GM12864 (cell line): ENCODE measurements at regions not wholly inside any gene's neighbourhood (a gene's known extent, or its start where the extent isn't known, plus 50 kb on each side); places are given as distances from the start of the nearest gene placed in this dataset.

Experiments used
- DNase-seq: peaks from one replicate; pipeline ENCODE4 v3.0.0-alpha.2; 2011; ENCODE audit warnings: low read depth
- H3K4me3 ChIP-seq: 2 replicates; pipeline ENCODE4 v1.5.1; 2011; ENCODE audit warnings: mild to moderate bottlenecking, low read depth, low read length, control low read depth
- TF ChIP-seq, protein P1 (sequence below): IDR thresholded peaks from 2 replicates; pipeline ENCODE4 v1.5.1; 2011; ENCODE audit warnings: low read depth, mild to moderate bottlenecking, moderate library complexity, low read length, control low read depth, inconsistent platforms; ENCODE audit errors: missing control alignments

DNA sequence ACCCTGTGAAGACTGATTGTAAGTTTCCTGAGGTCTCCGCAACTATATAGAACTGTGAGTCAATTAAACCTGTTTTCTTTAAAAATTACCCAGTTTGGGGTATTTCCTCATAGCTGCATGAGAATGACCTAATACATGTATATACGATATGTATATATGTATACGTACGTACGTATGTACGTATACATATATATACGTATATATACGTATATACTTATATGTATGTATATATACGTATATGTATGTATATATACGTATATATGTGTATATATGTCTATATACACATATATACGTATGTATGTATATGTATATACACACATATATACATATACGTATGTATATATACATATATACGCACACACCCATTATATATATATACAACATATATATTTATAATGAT lies 1153.0 kb upstream of the CDH18 start:
- DNase-seq = no peak
- TF ChIP-seq, protein P1, sequence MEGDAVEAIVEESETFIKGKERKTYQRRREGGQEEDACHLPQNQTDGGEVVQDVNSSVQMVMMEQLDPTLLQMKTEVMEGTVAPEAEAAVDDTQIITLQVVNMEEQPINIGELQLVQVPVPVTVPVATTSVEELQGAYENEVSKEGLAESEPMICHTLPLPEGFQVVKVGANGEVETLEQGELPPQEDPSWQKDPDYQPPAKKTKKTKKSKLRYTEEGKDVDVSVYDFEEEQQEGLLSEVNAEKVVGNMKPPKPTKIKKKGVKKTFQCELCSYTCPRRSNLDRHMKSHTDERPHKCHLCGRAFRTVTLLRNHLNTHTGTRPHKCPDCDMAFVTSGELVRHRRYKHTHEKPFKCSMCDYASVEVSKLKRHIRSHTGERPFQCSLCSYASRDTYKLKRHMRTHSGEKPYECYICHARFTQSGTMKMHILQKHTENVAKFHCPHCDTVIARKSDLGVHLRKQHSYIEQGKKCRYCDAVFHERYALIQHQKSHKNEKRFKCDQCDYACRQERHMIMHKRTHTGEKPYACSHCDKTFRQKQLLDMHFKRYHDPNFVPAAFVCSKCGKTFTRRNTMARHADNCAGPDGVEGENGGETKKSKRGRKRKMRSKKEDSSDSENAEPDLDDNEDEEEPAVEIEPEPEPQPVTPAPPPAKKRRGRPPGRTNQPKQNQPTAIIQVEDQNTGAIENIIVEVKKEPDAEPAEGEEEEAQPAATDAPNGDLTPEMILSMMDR = no peak
- H3K4me3 ChIP-seq = no peak overlapping the region

DNA sequence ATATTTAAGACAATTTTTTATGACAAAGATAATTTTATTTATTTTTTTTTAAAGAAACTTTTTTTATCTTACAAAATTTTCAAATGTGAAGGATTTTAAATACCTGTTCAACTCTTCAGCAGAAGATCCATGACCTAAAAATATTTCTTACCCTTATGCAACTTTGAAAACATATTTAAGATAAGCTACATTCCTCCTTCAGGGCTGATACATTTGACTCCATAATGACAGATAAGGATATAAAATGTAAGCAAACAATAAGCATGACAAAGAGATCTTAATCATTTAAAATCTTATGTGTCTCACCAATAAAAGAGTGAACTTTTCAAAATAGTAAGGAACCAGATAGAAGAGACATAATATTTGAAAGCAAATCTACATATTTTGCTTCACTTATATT lies 1138.2 kb upstream of the CDH18 start:
- TF ChIP-seq, protein P1 = no peak
- H3K4me3 ChIP-seq = no peak overlapping the region
- no peak for DNase-seq

DNA sequence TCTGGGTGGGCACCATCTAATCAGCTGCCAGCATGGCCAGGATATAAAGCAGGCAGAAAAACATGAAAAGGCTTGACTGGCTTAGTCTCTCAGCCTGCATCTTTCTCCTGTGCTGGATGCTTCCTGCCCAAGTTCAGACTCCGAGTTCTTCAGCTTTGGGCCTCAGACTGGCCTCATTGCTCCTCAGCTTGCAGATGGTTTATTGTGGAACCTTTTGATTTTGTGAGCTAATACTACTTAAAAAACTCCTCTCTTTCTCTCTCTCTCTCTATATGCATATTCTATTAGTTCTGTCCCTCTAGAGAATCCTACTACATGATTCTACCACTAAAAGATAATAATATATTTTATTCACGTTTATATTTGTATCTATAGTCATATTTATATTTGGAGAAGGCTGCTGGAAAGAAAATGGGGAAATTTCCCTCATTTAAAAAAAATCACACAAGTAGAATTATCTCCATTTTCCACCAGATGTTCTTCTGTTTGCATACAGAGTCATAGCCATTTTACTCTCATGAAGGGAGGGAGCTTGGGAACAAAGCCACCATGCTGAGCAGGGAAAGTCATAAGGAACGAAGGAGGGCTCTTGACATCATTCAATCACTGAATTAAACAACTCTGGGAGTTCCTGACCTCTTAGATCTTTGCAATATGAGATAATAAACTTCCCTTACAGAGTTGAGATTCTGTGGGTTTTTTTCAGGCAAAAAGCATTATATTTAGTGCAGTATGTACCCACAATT lies 1137.4 kb upstream of the CDH18 start:
- TF ChIP-seq, protein P1 = no peak
- no peak for DNase-seq
- H3K4me3 ChIP-seq = no peak overlapping the region

DNA sequence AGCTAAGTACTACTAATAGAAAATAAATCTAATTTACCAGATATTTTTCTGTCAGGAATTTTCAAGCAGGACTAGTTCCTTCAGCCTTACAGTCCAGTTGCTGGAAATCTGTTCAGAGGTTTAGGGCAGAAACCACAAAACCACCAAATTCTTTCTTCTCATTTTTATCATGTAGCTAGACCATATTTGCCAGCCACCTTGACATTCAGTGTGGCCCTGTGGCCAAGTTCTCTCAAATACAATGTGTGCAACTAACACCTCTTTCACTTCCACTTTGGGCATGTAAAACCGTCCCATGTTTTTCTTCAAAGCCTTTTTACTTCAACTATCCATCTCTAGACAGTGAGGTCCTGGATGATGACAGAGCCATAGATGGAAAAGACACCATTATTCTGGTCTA lies 1133.2 kb upstream of the CDH18 start:
- TF ChIP-seq, protein P1 = no peak
- no peak for DNase-seq
- no peak overlapping the region for H3K4me3 ChIP-seq

DNA sequence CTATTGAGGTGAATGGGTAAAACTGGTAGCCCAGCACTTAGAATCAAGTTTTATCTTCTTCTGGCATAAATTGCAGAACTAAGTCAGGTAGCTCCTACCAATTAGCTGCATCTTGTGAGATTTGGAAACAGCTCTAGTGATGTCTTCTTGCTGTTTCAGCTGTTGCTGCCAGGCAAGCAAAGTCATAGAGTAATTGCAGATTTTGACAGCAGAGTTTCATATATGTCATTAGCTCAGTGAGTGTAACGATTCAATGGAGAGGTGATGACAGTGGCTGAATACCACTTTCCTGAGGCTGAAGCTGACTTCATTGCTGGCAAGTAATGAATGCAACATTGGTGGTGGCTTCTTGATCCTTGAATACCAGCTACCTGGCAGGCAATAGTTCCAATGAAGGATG lies 1109.7 kb upstream of the CDH18 start:
- no peak for DNase-seq
- no peak overlapping the region for H3K4me3 ChIP-seq
- TF ChIP-seq, protein P1 = no peak

DNA sequence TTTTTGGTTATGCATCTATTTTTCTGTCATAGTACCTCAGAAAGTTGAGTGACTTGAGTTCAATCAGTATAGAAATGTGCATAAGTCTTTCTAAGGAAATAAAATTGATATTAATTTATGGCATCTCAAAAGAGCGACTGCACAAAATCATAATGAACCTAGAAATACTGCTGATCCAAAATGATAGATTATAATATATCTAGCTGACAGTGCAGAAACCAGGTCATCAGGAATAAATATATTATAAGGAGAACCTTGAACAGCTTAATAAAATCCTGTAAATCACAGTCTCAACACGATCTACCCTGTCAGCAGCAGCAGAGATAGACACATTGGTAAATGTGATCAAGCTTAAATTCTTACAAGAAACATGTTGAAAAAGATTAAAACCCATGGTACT lies 1106.6 kb upstream of the CDH18 start:
- no peak overlapping the region for H3K4me3 ChIP-seq
- no peak for DNase-seq
- TF ChIP-seq, protein P1 = no peak

DNA sequence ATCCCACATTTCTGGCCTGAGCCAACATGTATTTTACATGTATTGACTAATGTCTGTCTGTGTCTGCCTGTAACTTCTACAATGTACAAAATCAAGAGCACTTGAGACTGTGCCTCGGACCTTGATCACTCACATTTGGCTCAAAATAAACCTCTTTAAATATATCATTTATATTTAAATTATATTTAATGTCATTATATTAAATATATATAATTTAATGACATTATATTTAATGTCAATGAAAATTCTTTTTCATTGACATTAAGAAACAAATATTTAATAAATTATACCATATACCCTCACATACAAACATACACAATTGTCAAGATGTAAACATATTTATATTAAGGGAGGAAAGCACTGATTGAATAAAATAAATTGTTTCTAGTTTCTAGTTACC lies 1099.8 kb upstream of the CDH18 start:
- TF ChIP-seq, protein P1 = no peak
- no peak overlapping the region for H3K4me3 ChIP-seq
- no peak for DNase-seq
